Lower lobe of right lung (tissue), 2 donors: ENCODE measurements at regions not wholly inside any gene's neighbourhood (a gene's known extent, or its start where the extent isn't known, plus 50 kb on each side); places are given as distances from the start of the nearest gene placed in this dataset.

Experiments used
- ATAC-seq, 2 donors: fragments of 200-7000 bp; cut with Tn5 transposase; one replicate each; pipeline ENCODE4 v1.9.1; 2020 to 2022; ENCODE audit warnings: mild to moderate bottlenecking in 2 of 2, moderate library complexity in 2 of 2
- DNase-seq: peaks from one replicate; pipeline ENCODE4 v3.0.0-alpha.2; 2020
- H3K27ac ChIP-seq: fragments of 200-600 bp; one replicate; pipeline ENCODE4 v1.8.0; 2022
- H3K27me3 ChIP-seq: fragments of 200-600 bp; one replicate; pipeline ENCODE4 v1.8.0; 2022; ENCODE audit warnings: low read depth
- H3K36me3 ChIP-seq: fragments of 200-600 bp; one replicate; pipeline ENCODE4 v1.8.0; 2022; ENCODE audit warnings: mild to moderate bottlenecking
- H3K4me1 ChIP-seq: fragments of 200-600 bp; one replicate; pipeline ENCODE4 v1.8.0; 2022
- H3K4me3 ChIP-seq: fragments of 200-600 bp; one replicate; pipeline ENCODE4 v1.8.0; 2022; ENCODE audit warnings: mild to moderate bottlenecking
- H3K9me3 ChIP-seq: fragments of 200-600 bp; one replicate; pipeline ENCODE4 v1.8.0; 2022
- CTCF ChIP-seq: fragments of 200-600 bp; IDR thresholded peaks from one replicate; pipeline ENCODE4 v1.8.0; 2022; ENCODE audit warnings: antibody characterized with exemption, mild to moderate bottlenecking
- intact Hi-C: fragments of 100-400 bp; cut with DNase I; formaldehyde crosslinking; loops from one replicate; pipeline ENCODE4 v1.11.0; 2022
- donor health status: DM: no; HTN: yes; CAD: no; lungs with severe emphysema.

DNA sequence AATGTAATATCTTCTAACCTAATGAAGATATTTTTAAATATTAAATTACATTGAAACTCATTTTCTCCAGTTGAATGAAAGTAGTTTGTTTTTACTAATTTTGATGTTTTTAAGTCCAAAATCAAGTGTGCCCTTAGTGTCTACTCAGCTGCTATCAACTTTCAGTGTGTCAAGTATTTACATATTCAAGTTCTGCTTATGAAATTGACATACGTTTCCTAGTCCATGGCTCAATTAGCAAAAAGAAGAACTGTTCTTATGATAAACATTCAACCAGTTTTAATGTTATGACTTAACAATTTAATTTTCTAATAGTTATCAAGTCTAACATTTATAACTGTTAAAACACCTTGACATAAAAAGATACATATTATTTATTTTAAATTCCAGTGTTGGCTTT, 137.1 kb downstream of the DUSP6 start:
- H3K4me3 ChIP-seq, result no peak overlapping the region

GRCh38 chr12:89213747-89214146, 138.6 kb downstream of the DUSP6 start:
- TF ChIP-seq CTCF, result no peak
- Histone ChIP-seq H3K27me3 (no peaks in the 10 kb centered on the region), H3K4me3 (no peak overlapping the region), H3K9me3 (no peaks in the 10 kb centered on the region), H3K27ac (no peak overlapping the region), H3K4me1 (peaks cover 15% of the 10 kb centered on the region), H3K36me3 (no peaks in the 10 kb centered on the region)
- DNase-seq (no peak), ATAC-seq (no peak)
- intact Hi-C loops, result no loop called here

More for the DNA sequence above, 137.1 kb downstream of the DUSP6 start:
- Histone ChIP-seq H3K27me3 (no peaks in the 10 kb centered on the region), H3K4me1 (peaks cover 15% of the 10 kb centered on the region), H3K9me3 (no peaks in the 10 kb centered on the region), H3K36me3 (no peaks in the 10 kb centered on the region), H3K27ac (no peak overlapping the region)
- DNase-seq (no peak), ATAC-seq (no peak)
- intact Hi-C loops, result no loop called here
- no peak for TF ChIP-seq CTCF

DNA sequence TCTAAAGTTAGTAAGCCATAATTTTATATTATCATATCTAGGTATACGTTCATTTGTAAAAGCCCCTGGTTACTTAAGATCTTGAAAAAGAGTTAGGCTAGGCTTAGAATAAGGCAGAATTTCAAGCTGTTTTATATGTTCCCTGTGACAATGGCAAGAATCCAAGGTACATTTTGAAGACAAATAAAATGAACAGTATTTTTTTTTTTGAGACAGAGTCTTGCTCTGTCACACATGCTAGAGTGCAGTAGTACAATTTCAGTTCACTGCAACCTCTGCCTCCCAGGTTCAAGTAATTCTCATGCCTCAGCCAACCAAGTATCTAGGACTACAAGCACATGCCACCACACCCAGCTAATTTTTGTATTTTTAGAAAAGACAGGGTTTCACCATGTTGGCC, 139.2 kb downstream of the DUSP6 start:
- H3K27me3 ChIP-seq, result no peaks in the 10 kb centered on the region
- DNase-seq, result no peak
- ATAC-seq, result no peak
- H3K36me3 ChIP-seq, result no peaks in the 10 kb centered on the region
- no peak overlapping the region for H3K4me3 ChIP-seq
- intact Hi-C loops, result no loop called here
- H3K9me3 ChIP-seq, result no peaks in the 10 kb centered on the region
- H3K27ac ChIP-seq, result peak overlapping the region; percentile 21
- H3K4me1 ChIP-seq, result peaks cover 15% of the 10 kb centered on the region
- TF ChIP-seq CTCF, result no peak

DNA sequence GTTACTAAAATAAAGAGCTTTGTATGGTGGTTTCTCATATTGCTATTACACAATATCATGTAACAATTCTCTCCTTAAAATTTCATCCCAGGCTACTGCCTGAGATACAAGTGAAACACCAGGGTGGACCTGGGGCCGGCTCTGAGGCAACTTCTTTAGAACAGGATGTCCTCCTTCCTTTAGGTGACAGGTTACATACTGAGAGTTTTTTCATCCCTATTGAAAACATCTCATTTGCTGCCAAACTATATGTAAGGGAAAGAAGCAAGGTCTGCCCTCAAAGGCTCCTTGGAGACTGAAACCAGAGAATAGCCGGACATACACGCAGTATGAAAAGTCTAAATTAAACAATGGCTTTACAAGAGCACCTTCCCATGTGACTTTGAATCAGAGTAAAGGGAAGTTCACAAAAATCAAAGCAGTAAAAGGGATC, 139.9 kb downstream of the DUSP6 start:
- intact Hi-C loops, result no loop called here
- H3K9me3 ChIP-seq, result no peaks in the 10 kb centered on the region
- no peaks in the 10 kb centered on the region for H3K36me3 ChIP-seq
- peaks cover 15% of the 10 kb centered on the region for H3K4me1 ChIP-seq
- peak overlapping the region; percentile 21 for H3K27ac ChIP-seq
- H3K27me3 ChIP-seq, result no peaks in the 10 kb centered on the region
- TF ChIP-seq CTCF, result no peak
- ATAC-seq (peak; percentile 50 to 57), DNase-seq (peak; percentile 58)
- no peak overlapping the region for H3K4me3 ChIP-seq

DNA sequence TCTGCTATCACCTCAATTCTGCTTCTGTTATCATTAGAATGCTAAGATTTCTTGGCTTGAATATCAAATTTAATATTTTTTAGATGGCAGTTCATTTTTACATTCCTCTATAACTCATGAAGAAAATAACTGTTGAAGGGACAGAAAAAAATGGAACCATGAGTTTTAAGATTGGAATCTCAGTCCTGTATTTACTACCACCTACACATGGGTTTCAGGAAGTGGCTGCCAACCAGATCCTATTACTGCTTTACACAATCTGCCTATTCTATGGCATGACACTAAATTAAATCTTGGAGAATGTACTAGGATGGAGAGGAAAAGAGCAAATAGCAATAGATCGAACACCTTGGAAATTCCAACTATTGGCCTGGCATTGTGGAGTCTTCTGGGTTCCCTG, 140.8 kb downstream of the DUSP6 start:
- no peaks in the 10 kb centered on the region for H3K36me3 ChIP-seq
- intact Hi-C loops, result no loop called here
- H3K27me3 ChIP-seq, result no peaks in the 10 kb centered on the region
- H3K4me3 ChIP-seq, result no peak overlapping the region
- DNase-seq (no peak), ATAC-seq (no peak)
- H3K27ac ChIP-seq, result no peak overlapping the region
- peaks cover 15% of the 10 kb centered on the region for H3K4me1 ChIP-seq
- no peak for TF ChIP-seq CTCF
- no peaks in the 10 kb centered on the region for H3K9me3 ChIP-seq

DNA sequence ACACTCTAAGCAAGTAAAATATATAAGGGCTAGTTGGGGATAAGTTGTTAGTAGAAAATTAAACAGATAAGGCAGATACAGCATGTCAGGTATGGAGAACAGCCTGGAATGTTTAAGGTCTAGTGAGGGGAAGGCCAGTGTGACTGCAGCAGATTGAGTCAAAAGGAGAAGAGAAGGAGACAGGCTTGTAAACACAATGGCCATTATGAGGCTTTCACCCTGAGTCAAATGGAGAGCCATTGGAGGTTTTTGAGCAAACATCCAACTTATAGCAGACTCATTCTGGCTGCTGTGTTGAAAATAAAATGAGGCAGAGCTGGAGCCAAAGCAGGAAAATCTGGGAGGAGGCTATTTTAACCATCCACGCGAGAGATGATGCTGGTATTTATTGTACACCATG, 142.0 kb downstream of the DUSP6 start:
- Histone ChIP-seq H3K27me3 (no peaks in the 10 kb centered on the region), H3K4me1 (peaks cover 15% of the 10 kb centered on the region), H3K27ac (no peak overlapping the region), H3K36me3 (no peaks in the 10 kb centered on the region), H3K9me3 (no peaks in the 10 kb centered on the region), H3K4me3 (no peak overlapping the region)
- intact Hi-C loops, result no loop called here
- no peak for TF ChIP-seq CTCF
- ATAC-seq (no peak), DNase-seq (no peak)
